NT2/D1 (cell line): ENCODE measurements at regions not wholly inside any gene's neighbourhood (a gene's known extent, or its start where the extent isn't known, plus 50 kb on each side); places are given as distances from the start of the nearest gene placed in this dataset.

Experiments
- DNase-seq: peaks from one replicate; pipeline ENCODE4 v3.0.0-alpha.2; 2011; ENCODE audit warnings: low read depth, low spot score
- H3K27me3 ChIP-seq: 2 replicates; pipeline ENCODE4 v1.6.0; 2011; ENCODE audit warnings: mild to moderate bottlenecking; ENCODE audit not compliant: insufficient read length, insufficient read depth
- H3K36me3 ChIP-seq: 2 replicates; pipeline ENCODE4 v1.6.1; 2011; ENCODE audit warnings: mild to moderate bottlenecking, low read length, mixed read lengths; ENCODE audit not compliant: insufficient read depth, insufficient read length
- H3K4me1 ChIP-seq: 2 replicates; pipeline ENCODE4 v1.5.1; 2011; ENCODE audit not compliant: insufficient read depth, insufficient read length
- H3K4me3 ChIP-seq: 2 replicates; pipeline ENCODE4 v1.5.1; 2011; ENCODE audit warnings: low read depth; ENCODE audit not compliant: insufficient read length
- H3K9ac ChIP-seq: 2 replicates; pipeline ENCODE4 v1.6.0; 2011; ENCODE audit warnings: low read depth; ENCODE audit not compliant: insufficient read length
- H3K9me3 ChIP-seq: 2 replicates; pipeline ENCODE4 v1.5.1; 2011; ENCODE audit warnings: mild to moderate bottlenecking, low read length; ENCODE audit not compliant: insufficient read depth
- SUZ12 ChIP-seq: IDR thresholded peaks from 2 replicates; pipeline ENCODE4 v1.6.1; 2011; ENCODE audit not compliant: insufficient read length, insufficient read depth; ENCODE audit errors: extremely low read depth
- YY1 ChIP-seq: IDR thresholded peaks from 2 replicates; pipeline ENCODE4 v1.6.1; 2011; ENCODE audit not compliant: insufficient read length, insufficient read depth
- ZNF274 ChIP-seq: IDR thresholded peaks from 2 replicates; pipeline ENCODE4 v1.6.1; 2011; ENCODE audit warnings: mild to moderate bottlenecking, low read depth, low read length

GRCh38 chr7:15870347-15870746, 183.9 kb upstream of the MEOX2 start:
- Histone ChIP-seq H3K27me3 (no peaks in the 10 kb centered on the region), H3K4me3 (no peak overlapping the region), H3K4me1 (no peaks in the 10 kb centered on the region), H3K9me3 (no peaks in the 10 kb centered on the region), H3K9ac (no peak overlapping the region), H3K36me3 (no peaks in the 10 kb centered on the region)
- DNase-seq, result no peak
- TF ChIP-seq SUZ12 (no peak), YY1 (no peak), ZNF274 (no peak)

- H3K27me3 ChIP-seq, result no peaks in the 10 kb centered on the region
- no peaks in the 10 kb centered on the region for H3K4me1 ChIP-seq
- no peak overlapping the region for H3K4me3 ChIP-seq
- H3K9ac ChIP-seq, result no peak overlapping the region
- no peak for DNase-seq
- no peak for TF ChIP-seq SUZ12
- TF ChIP-seq YY1, result no peak
- no peak for TF ChIP-seq ZNF274
- H3K36me3 ChIP-seq, result no peaks in the 10 kb centered on the region
- H3K9me3 ChIP-seq, result no peaks in the 10 kb centered on the region
Observed at GRCh38 chr7:15867441-15867840, 181.0 kb upstream of the MEOX2 start.

- Histone ChIP-seq H3K4me1 (no peaks in the 10 kb centered on the region), H3K9me3 (no peaks in the 10 kb centered on the region), H3K4me3 (no peak overlapping the region), H3K36me3 (no peaks in the 10 kb centered on the region), H3K27me3 (no peaks in the 10 kb centered on the region), H3K9ac (no peak overlapping the region)
- TF ChIP-seq SUZ12 (no peak), YY1 (no peak), ZNF274 (no peak)
- DNase-seq, result no peak
Observed at GRCh38 chr7:15866753-15867152, 180.3 kb upstream of the MEOX2 start.

- no peaks in the 10 kb centered on the region for H3K9me3 ChIP-seq
- H3K4me3 ChIP-seq, result no peak overlapping the region
- no peak overlapping the region for H3K9ac ChIP-seq
- TF ChIP-seq YY1 (no peak), ZNF274 (no peak), SUZ12 (no peak)
- no peak for DNase-seq
- H3K4me1 ChIP-seq, result no peaks in the 10 kb centered on the region
- no peaks in the 10 kb centered on the region for H3K36me3 ChIP-seq
- no peaks in the 10 kb centered on the region for H3K27me3 ChIP-seq
Observed at GRCh38 chr7:15864626-15864991, 178.1 kb upstream of the MEOX2 start.

- Histone ChIP-seq H3K27me3 (no peaks in the 10 kb centered on the region), H3K36me3 (no peaks in the 10 kb centered on the region), H3K4me3 (no peak overlapping the region)
Observed at GRCh38 chr7:15863951-15864625, 177.6 kb upstream of the MEOX2 start.

GRCh38 chr7:15862781-15863165, 176.3 kb upstream of the MEOX2 start:
- TF ChIP-seq SUZ12, result no peak
- no peak for TF ChIP-seq ZNF274
- TF ChIP-seq YY1, result no peak
- no peaks in the 10 kb centered on the region for H3K27me3 ChIP-seq
- no peak for DNase-seq

More at GRCh38 chr7:15863951-15864625, 177.6 kb upstream of the MEOX2 start:
- no peak for DNase-seq
- H3K9ac ChIP-seq, result no peak overlapping the region
- H3K4me1 ChIP-seq, result no peaks in the 10 kb centered on the region
- H3K9me3 ChIP-seq, result no peaks in the 10 kb centered on the region
- no peak for TF ChIP-seq YY1
- TF ChIP-seq SUZ12, result no peak
- TF ChIP-seq ZNF274, result no peak

GRCh38 chr7:15862016-15862780, 175.7 kb upstream of the MEOX2 start:
- H3K27me3 ChIP-seq, result no peaks in the 10 kb centered on the region
- H3K36me3 ChIP-seq, result no peaks in the 10 kb centered on the region
- DNase-seq, result no peak
- no peaks in the 10 kb centered on the region for H3K9me3 ChIP-seq
- TF ChIP-seq SUZ12 (no peak), YY1 (no peak), ZNF274 (no peak)
- no peaks in the 10 kb centered on the region for H3K4me1 ChIP-seq
- no peak overlapping the region for H3K4me3 ChIP-seq
- H3K9ac ChIP-seq, result no peak overlapping the region

More at GRCh38 chr7:15862781-15863165, 176.3 kb upstream of the MEOX2 start:
- H3K9ac ChIP-seq, result no peak overlapping the region
- no peaks in the 10 kb centered on the region for H3K36me3 ChIP-seq
- H3K9me3 ChIP-seq, result no peaks in the 10 kb centered on the region
- H3K4me3 ChIP-seq, result no peak overlapping the region
- no peaks in the 10 kb centered on the region for H3K4me1 ChIP-seq
